ENCODE measurements at regions not wholly inside any gene's neighbourhood (a gene's known extent, or its start where the extent isn't known, plus 50 kb on each side); places are given as distances from the start of the nearest gene placed in this dataset.

GRCh38 chr7:138398857-138399256 is 61.2 kb upstream of the TRIM24 start:
- no peak for DNase-seq (ENCODE audit: low read depth)
- Histone ChIP-seq H3K36me3 (ENCODE audit: control insufficient read depth, insufficient read depth, low read length, severe bottlenecking) (no peaks in the 10 kb centered on the region), H3K27me3 (replicated peaks; ENCODE audit: control insufficient read depth, insufficient read depth, low read length) (no peaks in the 10 kb centered on the region), H3K4me1 (ENCODE audit: control insufficient read depth, insufficient read depth, low read length) (no peaks in the 10 kb centered on the region), H3K4me3 (ENCODE audit: low read length) (no peak overlapping the region), H3K9me3 (ENCODE audit: control insufficient read depth, low read length) (no peaks in the 10 kb centered on the region), H3K9ac (ENCODE audit: low read length) (no peak overlapping the region)

- no peak overlapping the region for H3K4me3 ChIP-seq (ENCODE audit: low read length)
- no peak overlapping the region for H3K9ac ChIP-seq (ENCODE audit: low read length)
- H3K9me3 ChIP-seq (ENCODE audit: control insufficient read depth, low read length): no peaks in the 10 kb centered on the region
- H3K27me3 ChIP-seq (replicated peaks; ENCODE audit: control insufficient read depth, insufficient read depth, low read length): no peaks in the 10 kb centered on the region
- no peak for DNase-seq (ENCODE audit: low read depth)
- H3K4me1 ChIP-seq (ENCODE audit: control insufficient read depth, insufficient read depth, low read length): no peaks in the 10 kb centered on the region
- no peaks in the 10 kb centered on the region for H3K36me3 ChIP-seq (ENCODE audit: control insufficient read depth, insufficient read depth, low read length, severe bottlenecking)
These were observed 59.6 kb upstream of the TRIM24 start for GRCh38 chr7:138400400-138400886.

GRCh38 chr7:138402749-138403148 is 57.3 kb upstream of the TRIM24 start:
- Histone ChIP-seq H3K9ac (ENCODE audit: low read length) (no peak overlapping the region), H3K9me3 (ENCODE audit: control insufficient read depth, low read length) (no peaks in the 10 kb centered on the region), H3K36me3 (ENCODE audit: control insufficient read depth, insufficient read depth, low read length, severe bottlenecking) (no peaks in the 10 kb centered on the region), H3K4me1 (ENCODE audit: control insufficient read depth, insufficient read depth, low read length) (no peaks in the 10 kb centered on the region), H3K4me3 (ENCODE audit: low read length) (no peak overlapping the region), H3K27me3 (replicated peaks; ENCODE audit: control insufficient read depth, insufficient read depth, low read length) (no peaks in the 10 kb centered on the region)
- DNase-seq (ENCODE audit: low read depth): no peak

GRCh38 chr7:138405496-138405895 is 54.6 kb upstream of the TRIM24 start:
- DNase-seq (ENCODE audit: low read depth): no peak
- no peaks in the 10 kb centered on the region for H3K9me3 ChIP-seq (ENCODE audit: control insufficient read depth, low read length)
- H3K4me3 ChIP-seq (ENCODE audit: low read length): no peak overlapping the region
- H3K27me3 ChIP-seq (replicated peaks; ENCODE audit: control insufficient read depth, insufficient read depth, low read length): no peaks in the 10 kb centered on the region
- H3K9ac ChIP-seq (ENCODE audit: low read length): no peak overlapping the region
- no peaks in the 10 kb centered on the region for H3K4me1 ChIP-seq (ENCODE audit: control insufficient read depth, insufficient read depth, low read length)
- no peaks in the 10 kb centered on the region for H3K36me3 ChIP-seq (ENCODE audit: control insufficient read depth, insufficient read depth, low read length, severe bottlenecking)

- H3K27me3 ChIP-seq (replicated peaks; ENCODE audit: control insufficient read depth, insufficient read depth, low read length): no peaks in the 10 kb centered on the region
These were observed 52.3 kb upstream of the TRIM24 start for GRCh38 chr7:138407792-138408191.

More at GRCh38 chr7:138407792-138408191, 52.3 kb upstream of the TRIM24 start:
- no peak overlapping the region for H3K9ac ChIP-seq (ENCODE audit: low read length)
- DNase-seq (ENCODE audit: low read depth): no peak
- no peak overlapping the region for H3K4me3 ChIP-seq (ENCODE audit: low read length)
- no peaks in the 10 kb centered on the region for H3K36me3 ChIP-seq (ENCODE audit: control insufficient read depth, insufficient read depth, low read length, severe bottlenecking)
- no peaks in the 10 kb centered on the region for H3K4me1 ChIP-seq (ENCODE audit: control insufficient read depth, insufficient read depth, low read length)
- no peaks in the 10 kb centered on the region for H3K9me3 ChIP-seq (ENCODE audit: control insufficient read depth, low read length)
